ENCODE measurements at regions not wholly inside any gene's neighbourhood (a gene's known extent, or its start where the extent isn't known, plus 50 kb on each side); places are given as distances from the start of the nearest gene placed in this dataset.

DNA sequence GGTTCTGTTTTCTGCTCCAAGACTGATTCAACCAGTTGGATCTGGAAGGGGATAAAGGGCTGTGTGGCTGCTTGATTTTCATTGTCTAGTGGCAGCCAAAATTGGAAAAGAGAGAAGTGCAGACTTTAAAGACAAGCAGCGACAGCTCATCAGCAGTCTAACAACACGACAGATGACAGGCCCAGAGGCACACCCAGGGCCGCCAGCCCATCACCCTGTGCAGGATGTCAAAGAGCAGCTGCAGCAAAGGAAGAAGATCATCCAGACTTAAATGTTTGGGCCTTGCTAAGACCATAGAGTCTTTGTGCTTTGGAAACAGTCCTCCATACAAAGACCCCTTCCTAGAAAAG is 421.0 kb upstream of the KLF12 start (continued):
- TF ChIP-seq, protein P1, sequence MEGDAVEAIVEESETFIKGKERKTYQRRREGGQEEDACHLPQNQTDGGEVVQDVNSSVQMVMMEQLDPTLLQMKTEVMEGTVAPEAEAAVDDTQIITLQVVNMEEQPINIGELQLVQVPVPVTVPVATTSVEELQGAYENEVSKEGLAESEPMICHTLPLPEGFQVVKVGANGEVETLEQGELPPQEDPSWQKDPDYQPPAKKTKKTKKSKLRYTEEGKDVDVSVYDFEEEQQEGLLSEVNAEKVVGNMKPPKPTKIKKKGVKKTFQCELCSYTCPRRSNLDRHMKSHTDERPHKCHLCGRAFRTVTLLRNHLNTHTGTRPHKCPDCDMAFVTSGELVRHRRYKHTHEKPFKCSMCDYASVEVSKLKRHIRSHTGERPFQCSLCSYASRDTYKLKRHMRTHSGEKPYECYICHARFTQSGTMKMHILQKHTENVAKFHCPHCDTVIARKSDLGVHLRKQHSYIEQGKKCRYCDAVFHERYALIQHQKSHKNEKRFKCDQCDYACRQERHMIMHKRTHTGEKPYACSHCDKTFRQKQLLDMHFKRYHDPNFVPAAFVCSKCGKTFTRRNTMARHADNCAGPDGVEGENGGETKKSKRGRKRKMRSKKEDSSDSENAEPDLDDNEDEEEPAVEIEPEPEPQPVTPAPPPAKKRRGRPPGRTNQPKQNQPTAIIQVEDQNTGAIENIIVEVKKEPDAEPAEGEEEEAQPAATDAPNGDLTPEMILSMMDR (conservative IDR thresholded peaks at IDR 0.05; ENCODE audit: low read depth in 2 of 2) = no peak

DNA sequence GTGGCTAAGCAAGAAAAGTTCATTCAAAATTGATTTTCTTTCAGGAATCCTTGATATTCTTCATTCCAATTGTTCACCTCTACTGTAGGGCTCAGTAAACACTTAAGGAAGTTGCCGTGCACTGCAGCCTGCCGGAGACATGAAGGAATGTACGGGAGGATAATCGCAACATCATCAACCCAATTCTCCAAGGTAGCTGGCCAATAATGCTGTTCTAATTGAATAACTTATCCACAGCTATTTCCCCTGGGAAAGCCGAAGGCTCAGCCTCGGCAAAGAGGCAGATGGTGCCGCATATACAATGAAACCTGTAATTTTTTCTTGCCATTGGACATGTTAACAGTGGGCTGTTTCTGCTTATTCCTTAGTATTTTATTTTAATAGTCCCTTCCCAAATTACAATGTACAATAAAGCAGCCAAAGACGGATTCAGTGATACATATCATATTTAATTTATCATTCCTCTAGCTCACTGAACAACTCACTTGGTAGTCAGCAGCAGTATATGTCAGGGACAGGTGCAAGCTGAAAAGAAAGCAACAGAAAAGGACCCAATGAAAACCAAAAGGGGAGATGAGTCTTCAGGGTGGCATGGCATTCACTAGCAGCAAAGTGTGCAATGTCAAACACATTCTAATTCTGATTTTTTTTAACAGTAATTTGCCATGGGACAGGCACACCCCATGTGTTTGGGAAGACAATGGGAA is 420.5 kb upstream of the KLF12 start:
- TF ChIP-seq EZH2 (IDR thresholded peaks at IDR 0.05; ENCODE audit: low read depth, unreplicated experiment) (no peak), JUNB (IDR thresholded peaks at IDR 0.05; ENCODE audit: unreplicated experiment) (no peak), CREB1 (CRISPR knock-in tag; IDR thresholded peaks at IDR 0.05; ENCODE audit: low read depth) (no peak), STAT1 (IDR thresholded peaks at IDR 0.05; ENCODE audit: unreplicated experiment) (no peak)
- TF ChIP-seq, protein P2, sequence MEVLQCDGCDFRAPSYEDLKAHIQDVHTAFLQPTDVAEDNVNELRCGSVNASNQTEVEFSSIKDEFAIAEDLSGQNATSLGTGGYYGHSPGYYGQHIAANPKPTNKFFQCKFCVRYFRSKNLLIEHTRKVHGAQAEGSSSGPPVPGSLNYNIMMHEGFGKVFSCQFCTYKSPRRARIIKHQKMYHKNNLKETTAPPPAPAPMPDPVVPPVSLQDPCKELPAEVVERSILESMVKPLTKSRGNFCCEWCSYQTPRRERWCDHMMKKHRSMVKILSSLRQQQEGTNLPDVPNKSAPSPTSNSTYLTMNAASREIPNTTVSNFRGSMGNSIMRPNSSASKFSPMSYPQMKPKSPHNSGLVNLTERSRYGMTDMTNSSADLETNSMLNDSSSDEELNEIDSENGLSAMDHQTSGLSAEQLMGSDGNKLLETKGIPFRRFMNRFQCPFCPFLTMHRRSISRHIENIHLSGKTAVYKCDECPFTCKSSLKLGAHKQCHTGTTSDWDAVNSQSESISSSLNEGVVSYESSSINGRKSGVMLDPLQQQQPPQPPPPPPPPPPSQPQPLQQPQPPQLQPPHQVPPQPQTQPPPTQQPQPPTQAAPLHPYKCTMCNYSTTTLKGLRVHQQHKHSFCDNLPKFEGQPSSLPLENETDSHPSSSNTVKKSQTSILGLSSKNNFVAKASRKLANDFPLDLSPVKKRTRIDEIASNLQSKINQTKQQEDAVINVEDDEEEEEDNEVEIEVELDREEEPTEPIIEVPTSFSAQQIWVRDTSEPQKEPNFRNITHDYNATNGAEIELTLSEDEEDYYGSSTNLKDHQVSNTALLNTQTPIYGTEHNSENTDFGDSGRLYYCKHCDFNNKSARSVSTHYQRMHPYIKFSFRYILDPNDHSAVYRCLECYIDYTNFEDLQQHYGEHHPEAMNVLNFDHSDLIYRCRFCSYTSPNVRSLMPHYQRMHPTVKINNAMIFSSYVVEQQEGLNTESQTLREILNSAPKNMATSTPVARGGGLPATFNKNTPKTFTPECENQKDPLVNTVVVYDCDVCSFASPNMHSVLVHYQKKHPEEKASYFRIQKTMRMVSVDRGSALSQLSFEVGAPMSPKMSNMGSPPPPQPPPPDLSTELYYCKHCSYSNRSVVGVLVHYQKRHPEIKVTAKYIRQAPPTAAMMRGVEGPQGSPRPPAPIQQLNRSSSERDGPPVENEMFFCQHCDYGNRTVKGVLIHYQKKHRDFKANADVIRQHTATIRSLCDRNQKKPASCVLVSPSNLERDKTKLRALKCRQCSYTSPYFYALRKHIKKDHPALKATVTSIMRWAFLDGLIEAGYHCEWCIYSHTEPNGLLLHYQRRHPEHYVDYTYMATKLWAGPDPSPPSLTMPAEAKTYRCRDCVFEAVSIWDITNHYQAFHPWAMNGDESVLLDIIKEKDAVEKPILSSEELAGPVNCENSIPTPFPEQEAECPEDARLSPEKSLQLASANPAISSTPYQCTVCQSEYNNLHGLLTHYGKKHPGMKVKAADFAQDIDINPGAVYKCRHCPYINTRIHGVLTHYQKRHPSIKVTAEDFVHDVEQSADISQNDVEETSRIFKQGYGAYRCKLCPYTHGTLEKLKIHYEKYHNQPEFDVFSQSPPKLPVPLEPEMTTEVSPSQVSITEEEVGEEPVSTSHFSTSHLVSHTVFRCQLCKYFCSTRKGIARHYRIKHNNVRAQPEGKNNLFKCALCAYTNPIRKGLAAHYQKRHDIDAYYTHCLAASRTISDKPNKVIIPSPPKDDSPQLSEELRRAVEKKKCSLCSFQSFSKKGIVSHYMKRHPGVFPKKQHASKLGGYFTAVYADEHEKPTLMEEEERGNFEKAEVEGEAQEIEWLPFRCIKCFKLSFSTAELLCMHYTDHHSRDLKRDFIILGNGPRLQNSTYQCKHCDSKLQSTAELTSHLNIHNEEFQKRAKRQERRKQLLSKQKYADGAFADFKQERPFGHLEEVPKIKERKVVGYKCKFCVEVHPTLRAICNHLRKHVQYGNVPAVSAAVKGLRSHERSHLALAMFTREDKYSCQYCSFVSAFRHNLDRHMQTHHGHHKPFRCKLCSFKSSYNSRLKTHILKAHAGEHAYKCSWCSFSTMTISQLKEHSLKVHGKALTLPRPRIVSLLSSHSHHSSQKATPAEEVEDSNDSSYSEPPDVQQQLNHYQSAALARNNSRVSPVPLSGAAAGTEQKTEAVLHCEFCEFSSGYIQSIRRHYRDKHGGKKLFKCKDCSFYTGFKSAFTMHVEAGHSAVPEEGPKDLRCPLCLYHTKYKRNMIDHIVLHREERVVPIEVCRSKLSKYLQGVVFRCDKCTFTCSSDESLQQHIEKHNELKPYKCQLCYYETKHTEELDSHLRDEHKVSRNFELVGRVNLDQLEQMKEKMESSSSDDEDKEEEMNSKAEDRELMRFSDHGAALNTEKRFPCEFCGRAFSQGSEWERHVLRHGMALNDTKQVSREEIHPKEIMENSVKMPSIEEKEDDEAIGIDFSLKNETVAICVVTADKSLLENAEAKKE (CRISPR knock-in tag; IDR thresholded peaks at IDR 0.05) = no peak
- TF ChIP-seq, protein P3, sequence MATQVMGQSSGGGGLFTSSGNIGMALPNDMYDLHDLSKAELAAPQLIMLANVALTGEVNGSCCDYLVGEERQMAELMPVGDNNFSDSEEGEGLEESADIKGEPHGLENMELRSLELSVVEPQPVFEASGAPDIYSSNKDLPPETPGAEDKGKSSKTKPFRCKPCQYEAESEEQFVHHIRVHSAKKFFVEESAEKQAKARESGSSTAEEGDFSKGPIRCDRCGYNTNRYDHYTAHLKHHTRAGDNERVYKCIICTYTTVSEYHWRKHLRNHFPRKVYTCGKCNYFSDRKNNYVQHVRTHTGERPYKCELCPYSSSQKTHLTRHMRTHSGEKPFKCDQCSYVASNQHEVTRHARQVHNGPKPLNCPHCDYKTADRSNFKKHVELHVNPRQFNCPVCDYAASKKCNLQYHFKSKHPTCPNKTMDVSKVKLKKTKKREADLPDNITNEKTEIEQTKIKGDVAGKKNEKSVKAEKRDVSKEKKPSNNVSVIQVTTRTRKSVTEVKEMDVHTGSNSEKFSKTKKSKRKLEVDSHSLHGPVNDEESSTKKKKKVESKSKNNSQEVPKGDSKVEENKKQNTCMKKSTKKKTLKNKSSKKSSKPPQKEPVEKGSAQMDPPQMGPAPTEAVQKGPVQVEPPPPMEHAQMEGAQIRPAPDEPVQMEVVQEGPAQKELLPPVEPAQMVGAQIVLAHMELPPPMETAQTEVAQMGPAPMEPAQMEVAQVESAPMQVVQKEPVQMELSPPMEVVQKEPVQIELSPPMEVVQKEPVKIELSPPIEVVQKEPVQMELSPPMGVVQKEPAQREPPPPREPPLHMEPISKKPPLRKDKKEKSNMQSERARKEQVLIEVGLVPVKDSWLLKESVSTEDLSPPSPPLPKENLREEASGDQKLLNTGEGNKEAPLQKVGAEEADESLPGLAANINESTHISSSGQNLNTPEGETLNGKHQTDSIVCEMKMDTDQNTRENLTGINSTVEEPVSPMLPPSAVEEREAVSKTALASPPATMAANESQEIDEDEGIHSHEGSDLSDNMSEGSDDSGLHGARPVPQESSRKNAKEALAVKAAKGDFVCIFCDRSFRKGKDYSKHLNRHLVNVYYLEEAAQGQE (IDR thresholded peaks at IDR 0.05; ENCODE audit: unreplicated experiment) = no peak
- no peak overlapping the region for H2AFZ ChIP-seq
- no peaks in the 10 kb centered on the region for H3K4me1 ChIP-seq (ENCODE audit: insufficient read depth)
- no peak overlapping the region for H3K4me3 ChIP-seq
- H3K27ac ChIP-seq (ENCODE audit: low read depth) = no peak overlapping the region
- Mint-ChIP-seq H3K4me3 (no peak overlapping the region), H3K4me1 (peaks cover 5% of the 10 kb centered on the region; the same call in 2 of the 3 replicates), H3K9me3 (no peaks in the 10 kb centered on the region), H3K27ac (no peak overlapping the region), H3K36me3 (ENCODE audit: low read depth) (no peaks in the 10 kb centered on the region), H3K27me3 (ENCODE audit: insufficient read depth, low read depth, poor library complexity) (peaks cover 2% of the 10 kb centered on the region)
- no peaks in the 10 kb centered on the region for H3F3A ChIP-seq (replicated peaks; ENCODE audit: low read depth)
- no peaks in the 10 kb centered on the region for H3K79me2 ChIP-seq (replicated peaks; ENCODE audit: insufficient read depth)
- no peak for DNase-seq (ENCODE audit: low spot score)
- no peaks in the 10 kb centered on the region for H4K20me1 ChIP-seq (replicated peaks; ENCODE audit: insufficient read depth)
- H3K9me2 ChIP-seq (ENCODE audit: insufficient read depth) = no peaks in the 10 kb centered on the region; the same call in 1 of the 2 replicates
- no peaks in the 10 kb centered on the region for H3K36me3 ChIP-seq (ENCODE audit: insufficient read depth)
- no peak for ATAC-seq
- no peaks in the 10 kb centered on the region for H3K27me3 ChIP-seq (ENCODE audit: insufficient read depth)
- H3K4me2 ChIP-seq = no peak overlapping the region
